ENCODE measurements at regions not wholly inside any gene's neighbourhood (a gene's known extent, or its start where the extent isn't known, plus 50 kb on each side); places are given as distances from the start of the nearest gene placed in this dataset.

- intact Hi-C loops (cut with micrococcal nuclease): no loop called here
- no peak for FAIRE-seq
These were observed 527.7 kb downstream of the EPHA3 start for GRCh38 chr3:89635137-89635536.

More at GRCh38 chr3:89635137-89635536, 527.7 kb downstream of the EPHA3 start:
- in situ Hi-C loops (cut with MboI): no loop called here
- Histone ChIP-seq H3K79me2 (ENCODE audit: control insufficient read depth, insufficient read depth, low read length) (no peaks in the 10 kb centered on the region), H3K4me1 (replicated peaks in 1 of 2; ENCODE audit: control insufficient read depth in 2 of 2, insufficient read depth in 2 of 2, low read length in 2 of 2) (no peaks in the 10 kb centered on the region), H4K20me1 (replicated peaks; ENCODE audit: control insufficient read depth, insufficient read depth, low read length) (no peaks in the 10 kb centered on the region), H2AFZ (ENCODE audit: low read depth, low read length) (no peak overlapping the region), H3K27ac (ENCODE audit: extremely low read depth, low read depth, low read length) (no peak overlapping the region), H3K9me1 (ENCODE audit: control insufficient read depth, insufficient read depth, low read length) (no peaks in the 10 kb centered on the region), H3K4me3 (no peak overlapping the region), H3K9ac (ENCODE audit: insufficient read depth in 1 of 2, low read depth in 2 of 2, low read length in 2 of 2) (no peak overlapping the region), H3K27me3 (ENCODE audit: control insufficient read depth in 2 of 2, insufficient read depth in 2 of 2, low read length in 2 of 2) (no peaks in the 10 kb centered on the region), H3K4me2 (ENCODE audit: insufficient read depth, low read length) (no peak overlapping the region), H3K9me3 (replicated peaks; ENCODE audit: control insufficient read depth, insufficient read depth, low read depth, low read length) (no peaks in the 10 kb centered on the region), H3K36me3 (ENCODE audit: control insufficient read depth, insufficient read depth, low read length) (no peaks in the 10 kb centered on the region)
- TF ChIP-seq KAT2B (IDR thresholded peaks at IDR 0.05; ENCODE audit: low read depth, low read length) (no peak), ZNF449 (CRISPR knock-in tag; IDR thresholded peaks at IDR 0.05) (no peak), MAFF (IDR thresholded peaks at IDR 0.05; ENCODE audit: low read length) (no peak), L3MBTL2 (IDR thresholded peaks at IDR 0.05) (no peak), ZNF395 (CRISPR knock-in tag; IDR thresholded peaks at IDR 0.05) (no peak), TCF3 (CRISPR knock-in tag; IDR thresholded peaks at IDR 0.05) (no peak), CUX1 (CRISPR knock-in tag; IDR thresholded peaks at IDR 0.05) (no peak), ZNF197 (CRISPR knock-in tag; IDR thresholded peaks at IDR 0.05; ENCODE audit: low read depth) (no peak), HMBOX1 (IDR thresholded peaks at IDR 0.05) (no peak), ZBTB43 (CRISPR knock-in tag; IDR thresholded peaks at IDR 0.05) (no peak), SPI1 (IDR thresholded peaks at IDR 0.05; ENCODE audit: borderline replicate concordance, low read depth, low read length) (no peak), RBM39 (optimal IDR thresholded peaks at IDR 0.05; ENCODE audit: low read depth, low read length) (no peak), HNRNPUL1 (IDR thresholded peaks at IDR 0.05; ENCODE audit: low read length) (no peak), ZNF764 (CRISPR knock-in tag; IDR thresholded peaks at IDR 0.05; ENCODE audit: low read depth) (no peak)
- CTCF ChIA-PET (ENCODE audit: low intra/inter-chr PET ratio): no interaction called here
- BruUV-seq (replicated peaks): no TSS peak
- ATAC-seq (no peak), DNase-seq (ENCODE audit: extremely low read depth in 1 of 4, low spot score in 3 of 4) (no peak)
- POLR2A ChIA-PET: no interaction called here
